ENCODE measurements at regions not wholly inside any gene's neighbourhood (a gene's known extent, or its start where the extent isn't known, plus 50 kb on each side); places are given as distances from the start of the nearest gene placed in this dataset.

GRCh38 chr2:219692521-219692920 is 65.1 kb downstream of the SLC4A3 start:
- TF ChIP-seq, protein P1, sequence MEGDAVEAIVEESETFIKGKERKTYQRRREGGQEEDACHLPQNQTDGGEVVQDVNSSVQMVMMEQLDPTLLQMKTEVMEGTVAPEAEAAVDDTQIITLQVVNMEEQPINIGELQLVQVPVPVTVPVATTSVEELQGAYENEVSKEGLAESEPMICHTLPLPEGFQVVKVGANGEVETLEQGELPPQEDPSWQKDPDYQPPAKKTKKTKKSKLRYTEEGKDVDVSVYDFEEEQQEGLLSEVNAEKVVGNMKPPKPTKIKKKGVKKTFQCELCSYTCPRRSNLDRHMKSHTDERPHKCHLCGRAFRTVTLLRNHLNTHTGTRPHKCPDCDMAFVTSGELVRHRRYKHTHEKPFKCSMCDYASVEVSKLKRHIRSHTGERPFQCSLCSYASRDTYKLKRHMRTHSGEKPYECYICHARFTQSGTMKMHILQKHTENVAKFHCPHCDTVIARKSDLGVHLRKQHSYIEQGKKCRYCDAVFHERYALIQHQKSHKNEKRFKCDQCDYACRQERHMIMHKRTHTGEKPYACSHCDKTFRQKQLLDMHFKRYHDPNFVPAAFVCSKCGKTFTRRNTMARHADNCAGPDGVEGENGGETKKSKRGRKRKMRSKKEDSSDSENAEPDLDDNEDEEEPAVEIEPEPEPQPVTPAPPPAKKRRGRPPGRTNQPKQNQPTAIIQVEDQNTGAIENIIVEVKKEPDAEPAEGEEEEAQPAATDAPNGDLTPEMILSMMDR (IDR thresholded peaks at IDR 0.05; ENCODE audit: low read length, missing control alignments): no peak
- no peak for DNase-seq (ENCODE audit: low read depth)
- no peak overlapping the region for H3K4me3 ChIP-seq (replicated peaks; ENCODE audit: low read depth, low read length)

- no peak overlapping the region for H3K4me3 ChIP-seq (replicated peaks; ENCODE audit: low read depth, low read length)
- TF ChIP-seq, protein P1 (IDR thresholded peaks at IDR 0.05; ENCODE audit: low read length, missing control alignments): no peak
- DNase-seq (ENCODE audit: low read depth): no peak
Measured at GRCh38 chr2:219695145-219695709, 67.8 kb downstream of the SLC4A3 start.

- no peak for DNase-seq (ENCODE audit: low read depth)
- H3K4me3 ChIP-seq (replicated peaks; ENCODE audit: low read depth, low read length): no peak overlapping the region
- TF ChIP-seq, protein P1 (IDR thresholded peaks at IDR 0.05; ENCODE audit: low read length, missing control alignments): no peak
Measured at GRCh38 chr2:219697811-219698747, 70.6 kb downstream of the SLC4A3 start.

GRCh38 chr2:219698748-219699439 is 71.5 kb downstream of the SLC4A3 start:
- no peak overlapping the region for H3K4me3 ChIP-seq (replicated peaks; ENCODE audit: low read depth, low read length)
- no peak for DNase-seq (ENCODE audit: low read depth)
- TF ChIP-seq, protein P1 (IDR thresholded peaks at IDR 0.05; ENCODE audit: low read length, missing control alignments): no peak

DNA sequence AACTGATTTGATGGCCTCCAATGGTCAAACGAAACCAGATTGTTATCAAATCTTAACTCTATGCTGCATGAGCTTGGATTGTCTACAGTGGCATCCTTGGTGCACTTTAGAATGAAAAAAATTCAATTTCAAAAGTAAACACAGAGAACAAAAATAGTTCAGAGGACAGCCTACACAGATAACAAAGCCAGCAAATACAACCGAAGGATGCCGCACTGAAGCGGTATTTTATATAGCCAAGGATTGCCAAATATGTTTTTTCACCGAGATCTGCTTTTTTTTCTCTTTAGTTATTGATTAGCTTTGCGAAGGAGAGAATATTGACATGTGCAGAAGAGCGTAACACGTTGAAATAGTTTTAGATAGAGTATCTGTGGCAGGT is 72.0 kb downstream of the SLC4A3 start:
- TF ChIP-seq, protein P1 (IDR thresholded peaks at IDR 0.05; ENCODE audit: low read length, missing control alignments): no peak
- no peak for DNase-seq (ENCODE audit: low read depth)
- H3K4me3 ChIP-seq (replicated peaks; ENCODE audit: low read depth, low read length): no peak overlapping the region

- no peak overlapping the region for H3K4me3 ChIP-seq (replicated peaks; ENCODE audit: low read depth, low read length)
- peak; percentile 14 for DNase-seq (ENCODE audit: low read depth)
- TF ChIP-seq, protein P1 (IDR thresholded peaks at IDR 0.05; ENCODE audit: low read length, missing control alignments): no peak
Measured at GRCh38 chr2:219701847-219702634, 74.6 kb downstream of the SLC4A3 start.
